Activated T-helper 1 cell treated with anti-CD3 and anti-CD28 coated beads, Interleukin-12 subunit alpha, Interleukin-12 subunit beta, Interleukin-2, Interleukin-4 antibody, amounts not matched to agents 30 ng/mL and 10 ng/mL and 1 ng/mL, durations not matched to agents 14 hours and 24 hours and 36 hours (primary cell): ENCODE measurements at regions not wholly inside any gene's neighbourhood (a gene's known extent, or its start where the extent isn't known, plus 50 kb on each side); places are given as distances from the start of the nearest gene placed in this dataset.
"Not testable (repeated sequence)": the region's sequence is repeated elsewhere in the genome, so short reads cannot be mapped to it uniquely, and the experiment has no call there.

Source experiments
- DNase-seq: peaks from one replicate; pipeline ENCODE4 v3.0.0; 2021; ENCODE audit warnings: low spot score
- H3K27ac Mint-ChIP-seq: one replicate; pipeline ENCODE4 v1.8.0; 2021; ENCODE audit warnings: mild to moderate bottlenecking, mixed read lengths
- H3K27me3 Mint-ChIP-seq: one replicate; pipeline ENCODE4 v1.8.0; 2022; ENCODE audit warnings: mild to moderate bottlenecking, moderate library complexity, mixed read lengths; ENCODE audit not compliant: insufficient read depth
- H3K36me3 Mint-ChIP-seq: one replicate; pipeline ENCODE4 v1.8.0; 2021; ENCODE audit warnings: low read depth, mixed read lengths
- H3K4me1 Mint-ChIP-seq: one replicate; pipeline ENCODE4 v1.8.0; 2021; ENCODE audit warnings: low read depth, mixed read lengths
- H3K4me3 Mint-ChIP-seq: one replicate; pipeline ENCODE4 v1.8.0; 2021; ENCODE audit warnings: mild to moderate bottlenecking, moderate library complexity, mixed read lengths
- H3K9me3 Mint-ChIP-seq: one replicate; pipeline ENCODE4 v1.8.0; 2021; ENCODE audit warnings: mixed read lengths
- intact Hi-C: fragments of 100-400 bp; cut with micrococcal nuclease; formaldehyde crosslinking; loops from one replicate; pipeline ENCODE4 v1.15.1; 2024

DNA sequence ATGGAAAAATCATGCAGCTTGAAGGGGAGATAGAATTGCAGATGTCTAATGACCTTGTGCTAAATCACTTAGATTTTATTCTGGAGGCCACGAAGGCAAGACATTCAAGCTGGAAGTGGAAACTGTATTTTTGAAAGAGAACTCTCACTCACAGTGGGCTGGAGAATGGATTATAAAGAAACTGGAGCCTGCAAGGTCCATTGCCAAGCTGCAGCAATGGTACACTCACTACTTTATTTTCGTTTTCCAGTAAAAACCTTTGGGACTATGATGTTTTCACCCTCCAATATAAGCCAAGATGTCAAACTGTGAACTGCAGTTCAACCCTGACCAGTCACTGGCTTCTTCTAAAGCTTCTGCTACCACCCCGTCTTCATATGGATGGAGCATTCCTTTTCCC lies 62.0 kb downstream of the SKIDA1 start:
- Mint-ChIP-seq H3K27me3 (no peaks in the 10 kb centered on the region), H3K4me3 (no peak overlapping the region), H3K4me1 (no peaks in the 10 kb centered on the region), H3K9me3 (no peaks in the 10 kb centered on the region), H3K27ac (no peak overlapping the region), H3K36me3 (no peaks in the 10 kb centered on the region)
- intact Hi-C loops = no loop called here
- no peak for DNase-seq

- H3K36me3 Mint-ChIP-seq = no peaks in the 10 kb centered on the region
- intact Hi-C loops = no loop called here
- H3K4me3 Mint-ChIP-seq = no peak overlapping the region
- H3K27ac Mint-ChIP-seq = no peak overlapping the region
- no peaks in the 10 kb centered on the region for H3K9me3 Mint-ChIP-seq
- no peak for DNase-seq
- H3K27me3 Mint-ChIP-seq = peaks cover 6% of the 10 kb centered on the region
- H3K4me1 Mint-ChIP-seq = no peaks in the 10 kb centered on the region
Observed at GRCh38 chr10:21458126-21458871, 67.2 kb downstream of the SKIDA1 start.

GRCh38 chr10:21456160-21456559 lies 69.3 kb downstream of the SKIDA1 start:
- H3K27ac Mint-ChIP-seq = no peak overlapping the region
- H3K4me1 Mint-ChIP-seq = no peaks in the 10 kb centered on the region
- peaks cover 6% of the 10 kb centered on the region for H3K27me3 Mint-ChIP-seq
- DNase-seq = no peak
- H3K4me3 Mint-ChIP-seq = no peak overlapping the region
- intact Hi-C loops = no loop called here
- no peaks in the 10 kb centered on the region for H3K36me3 Mint-ChIP-seq
- no peaks in the 10 kb centered on the region for H3K9me3 Mint-ChIP-seq

GRCh38 chr10:21452203-21452602 lies 73.3 kb downstream of the SKIDA1 start:
- Mint-ChIP-seq H3K27me3 (peaks cover 6% of the 10 kb centered on the region), H3K36me3 (no peaks in the 10 kb centered on the region), H3K9me3 (no peaks in the 10 kb centered on the region), H3K4me1 (no peaks in the 10 kb centered on the region), H3K4me3 (no peak overlapping the region), H3K27ac (no peak overlapping the region)
- no peak for DNase-seq
- intact Hi-C loops = no loop called here

GRCh38 chr10:21449288-21449966 lies 76.1 kb downstream of the SKIDA1 start:
- DNase-seq = no peak
- Mint-ChIP-seq H3K27ac (no peak overlapping the region), H3K4me3 (no peak overlapping the region), H3K4me1 (no peaks in the 10 kb centered on the region), H3K9me3 (no peaks in the 10 kb centered on the region), H3K36me3 (no peaks in the 10 kb centered on the region), H3K27me3 (peaks cover 2% of the 10 kb centered on the region)
- intact Hi-C loops = no loop called here

GRCh38 chr10:21445163-21445562 lies 80.3 kb downstream of the SKIDA1 start:
- no peaks in the 10 kb centered on the region for H3K4me1 Mint-ChIP-seq
- H3K9me3 Mint-ChIP-seq = no peaks in the 10 kb centered on the region
- no peaks in the 10 kb centered on the region for H3K27me3 Mint-ChIP-seq
- no peak overlapping the region for H3K27ac Mint-ChIP-seq
- H3K36me3 Mint-ChIP-seq = no peaks in the 10 kb centered on the region
- intact Hi-C loops = no loop called here
- no peak for DNase-seq
- H3K4me3 Mint-ChIP-seq = no peak overlapping the region

- Mint-ChIP-seq H3K9me3 (no peaks in the 10 kb centered on the region), H3K27ac (no peak overlapping the region), H3K36me3 (no peaks in the 10 kb centered on the region), H3K4me3 (no peak overlapping the region), H3K27me3 (no peaks in the 10 kb centered on the region), H3K4me1 (no peaks in the 10 kb centered on the region)
- intact Hi-C loops = no loop called here
- DNase-seq = no peak
Observed at GRCh38 chr10:21441625-21442024, 83.9 kb downstream of the SKIDA1 start.

DNA sequence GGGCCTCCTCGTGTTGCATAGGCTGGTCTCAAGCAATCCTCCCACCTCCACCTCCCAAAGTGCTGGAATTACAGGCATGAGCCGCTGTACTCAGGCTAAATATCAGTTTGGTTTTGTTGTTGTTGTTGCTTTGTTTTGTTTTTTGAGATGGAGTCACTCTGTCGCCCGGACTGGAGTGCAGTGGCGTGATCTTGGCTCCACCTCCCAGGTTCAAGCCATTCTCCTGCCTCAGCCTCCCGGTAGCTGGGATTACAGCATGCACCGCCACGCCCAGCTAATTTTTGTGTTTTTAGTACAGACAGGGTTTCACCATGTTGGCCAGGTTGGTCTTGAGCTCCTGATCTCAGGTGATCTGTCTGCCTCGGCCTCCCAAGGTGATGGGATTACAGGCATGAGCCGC lies 86.6 kb downstream of the SKIDA1 start:
- intact Hi-C loops, DNase-seq, H3K36me3 Mint-ChIP-seq: not testable (repeated sequence)

GRCh38 chr10:21437770-21438382 lies 87.6 kb downstream of the SKIDA1 start:
- Mint-ChIP-seq H3K36me3 (no peaks in the 10 kb centered on the region), H3K27me3 (no peaks in the 10 kb centered on the region), H3K9me3 (no peaks in the 10 kb centered on the region), H3K4me1 (no peaks in the 10 kb centered on the region), H3K4me3 (no peak overlapping the region), H3K27ac (no peak overlapping the region)
- intact Hi-C loops = no loop called here
- DNase-seq = no peak

More for the DNA sequence above, 86.6 kb downstream of the SKIDA1 start:
- not testable (repeated sequence) for H3K4me1 Mint-ChIP-seq, H3K4me3 Mint-ChIP-seq, H3K27ac Mint-ChIP-seq, H3K9me3 Mint-ChIP-seq, H3K27me3 Mint-ChIP-seq

DNA sequence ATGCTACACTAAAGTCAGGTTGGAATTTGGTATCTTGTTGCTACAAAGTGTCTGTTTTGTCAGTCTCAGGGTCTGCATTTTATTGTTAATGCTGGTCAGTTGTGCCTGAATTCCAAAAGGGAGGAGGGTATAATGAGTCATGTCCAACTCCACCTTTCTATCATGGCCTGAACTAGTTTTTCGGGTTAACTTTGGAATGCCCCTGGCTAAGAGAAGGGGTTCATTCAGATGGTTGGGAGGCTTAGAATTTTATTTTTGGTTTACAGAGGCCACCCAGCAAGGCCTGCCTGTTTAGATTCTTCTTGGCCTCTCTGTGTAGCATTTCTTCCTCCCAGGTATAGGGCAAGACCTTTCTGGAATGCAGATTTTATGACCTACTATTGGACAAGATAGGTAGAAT lies 93.2 kb downstream of the SKIDA1 start:
- H3K36me3 Mint-ChIP-seq = no peaks in the 10 kb centered on the region
- H3K9me3 Mint-ChIP-seq = no peaks in the 10 kb centered on the region
- no peaks in the 10 kb centered on the region for H3K27me3 Mint-ChIP-seq
- no peak overlapping the region for H3K4me3 Mint-ChIP-seq
- H3K27ac Mint-ChIP-seq = no peak overlapping the region
- no peaks in the 10 kb centered on the region for H3K4me1 Mint-ChIP-seq
- intact Hi-C loops = no loop called here
- no peak for DNase-seq

DNA sequence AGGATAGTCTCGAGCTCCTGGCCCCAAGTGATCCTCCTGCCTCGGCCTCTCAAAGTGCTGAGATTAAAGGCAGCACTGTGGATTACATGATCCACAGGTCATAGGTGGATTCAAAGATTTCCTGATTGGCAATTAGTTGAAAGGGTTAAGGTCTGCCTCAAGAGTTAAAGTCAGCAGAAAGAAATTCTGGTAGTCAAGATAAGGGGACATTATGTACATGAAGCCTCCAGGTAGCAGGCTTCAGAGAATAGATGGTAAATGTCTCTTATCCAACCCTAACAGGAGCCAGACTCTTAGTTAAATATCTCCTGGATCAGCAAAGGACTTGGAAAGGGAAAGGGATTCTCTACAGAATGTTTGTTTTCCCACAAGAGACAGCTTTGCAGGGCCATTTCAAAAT lies 93.7 kb downstream of the SKIDA1 start:
- DNase-seq = no peak
- intact Hi-C loops = no loop called here
- Mint-ChIP-seq H3K4me3 (no peak overlapping the region), H3K9me3 (no peaks in the 10 kb centered on the region), H3K4me1 (no peaks in the 10 kb centered on the region), H3K27ac (no peak overlapping the region), H3K36me3 (no peaks in the 10 kb centered on the region), H3K27me3 (no peaks in the 10 kb centered on the region)

DNA sequence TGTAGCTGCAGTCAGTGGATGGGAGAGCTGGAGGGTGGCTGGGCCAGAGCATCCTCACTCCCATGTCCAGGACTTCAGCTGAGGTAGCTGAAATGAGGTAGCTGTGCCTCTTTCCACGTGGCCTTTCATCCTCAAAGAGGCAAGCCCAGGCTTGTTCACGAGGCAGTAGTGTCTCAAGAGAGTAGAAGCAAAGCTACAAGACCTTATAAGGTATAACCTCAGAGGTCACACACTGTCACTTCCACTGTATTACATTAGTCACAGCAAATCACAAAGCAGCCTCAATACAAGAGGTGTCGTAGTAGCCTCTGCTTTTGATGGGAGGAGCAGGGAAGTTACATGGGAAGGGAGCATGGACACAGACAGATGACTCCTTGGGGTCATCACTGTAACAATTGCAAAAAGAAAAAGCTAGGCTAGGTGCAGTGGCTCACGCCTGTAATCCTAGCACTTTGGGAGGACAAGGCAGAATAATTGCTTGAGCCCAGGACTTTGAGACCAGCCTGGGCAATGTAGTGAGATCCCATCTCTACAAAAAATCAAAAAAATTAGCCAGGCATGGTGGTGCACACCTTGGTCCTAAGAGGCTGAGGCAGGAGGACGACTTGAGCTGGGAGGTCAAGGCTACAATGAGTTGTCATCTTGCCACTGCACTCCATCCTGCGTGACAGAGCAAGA lies 97.5 kb downstream of the SKIDA1 start:
- Mint-ChIP-seq H3K27me3 (no peaks in the 10 kb centered on the region), H3K27ac (no peak overlapping the region), H3K4me3 (no peak overlapping the region), H3K4me1 (no peaks in the 10 kb centered on the region), H3K9me3 (no peaks in the 10 kb centered on the region), H3K36me3 (no peaks in the 10 kb centered on the region)
- no peak for DNase-seq
- intact Hi-C loops = no loop called here

DNA sequence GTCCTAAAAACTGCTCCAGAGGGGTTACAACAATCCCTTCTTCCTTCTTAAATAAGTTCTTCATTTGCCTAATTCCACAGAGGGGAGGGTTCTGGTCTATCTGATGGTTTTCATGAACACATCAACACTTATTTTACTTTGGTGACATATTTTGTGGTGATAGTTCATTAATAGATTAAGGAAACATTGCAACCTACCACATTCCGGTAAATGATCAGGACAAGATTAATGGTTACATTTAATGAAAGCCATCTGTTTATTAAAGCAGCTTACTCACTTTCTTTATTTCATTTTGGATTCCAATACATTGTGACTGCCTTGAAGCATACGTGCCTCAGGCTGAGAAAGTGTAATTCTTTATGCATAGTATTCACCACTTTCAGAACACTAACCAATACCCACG lies 101.0 kb downstream of the SKIDA1 start:
- Mint-ChIP-seq H3K27ac (no peak overlapping the region), H3K36me3 (no peaks in the 10 kb centered on the region), H3K4me1 (no peaks in the 10 kb centered on the region), H3K27me3 (peaks cover 5% of the 10 kb centered on the region), H3K4me3 (no peak overlapping the region), H3K9me3 (no peaks in the 10 kb centered on the region)
- intact Hi-C loops = no loop called here
- DNase-seq = no peak
